AG04450 (cell line): ENCODE measurements at regions not wholly inside any gene's neighbourhood (a gene's known extent, or its start where the extent isn't known, plus 50 kb on each side); places are given as distances from the start of the nearest gene placed in this dataset.

Source experiments
- CTCF ChIA-PET: fragments of 300-600, 350-600 bp; formaldehyde crosslinking; extraction: SDS; loops from one replicate; lab custom pipeline; 2022; ENCODE audit warnings: antibody characterized with exemption, inconsistent platforms; lab: Charles Lee
- POLR2A ChIA-PET: fragments of 350-600 bp; formaldehyde crosslinking; extraction: SDS; loops from one replicate; lab custom pipeline; 2021; ENCODE audit warnings: antibody characterized with exemption, inconsistent platforms; lab: Yijun Ruan, JAX
- DNase-seq: peaks from one replicate; pipeline ENCODE4 v3.0.0-alpha.2; 2011; ENCODE audit warnings: low read depth, low spot score
- H3K27ac ChIP-seq: one replicate; pipeline ENCODE4 v1.5.1; 2012; ENCODE audit warnings: low read depth, low read length, control low read depth
- H3K27me3 ChIP-seq: one replicate; pipeline ENCODE4 v1.6.0; 2012; ENCODE audit warnings: low read length; ENCODE audit not compliant: control insufficient read depth, insufficient read depth
- H3K4me3 ChIP-seq: 2 replicates; pipeline ENCODE4 v1.5.1; 2011; ENCODE audit warnings: mild to moderate bottlenecking, low read depth, low read length, control low read depth
- H3K9me3 ChIP-seq: 2 replicates; pipeline ENCODE4 v1.5.1; 2012; ENCODE audit warnings: low read length; ENCODE audit not compliant: control insufficient read depth, insufficient read depth
- TF ChIP-seq, protein P1 (sequence below): IDR thresholded peaks from 2 replicates; pipeline ENCODE4 v1.5.1; 2011; ENCODE audit warnings: low read depth, low read length, control low read depth, inconsistent platforms

DNA sequence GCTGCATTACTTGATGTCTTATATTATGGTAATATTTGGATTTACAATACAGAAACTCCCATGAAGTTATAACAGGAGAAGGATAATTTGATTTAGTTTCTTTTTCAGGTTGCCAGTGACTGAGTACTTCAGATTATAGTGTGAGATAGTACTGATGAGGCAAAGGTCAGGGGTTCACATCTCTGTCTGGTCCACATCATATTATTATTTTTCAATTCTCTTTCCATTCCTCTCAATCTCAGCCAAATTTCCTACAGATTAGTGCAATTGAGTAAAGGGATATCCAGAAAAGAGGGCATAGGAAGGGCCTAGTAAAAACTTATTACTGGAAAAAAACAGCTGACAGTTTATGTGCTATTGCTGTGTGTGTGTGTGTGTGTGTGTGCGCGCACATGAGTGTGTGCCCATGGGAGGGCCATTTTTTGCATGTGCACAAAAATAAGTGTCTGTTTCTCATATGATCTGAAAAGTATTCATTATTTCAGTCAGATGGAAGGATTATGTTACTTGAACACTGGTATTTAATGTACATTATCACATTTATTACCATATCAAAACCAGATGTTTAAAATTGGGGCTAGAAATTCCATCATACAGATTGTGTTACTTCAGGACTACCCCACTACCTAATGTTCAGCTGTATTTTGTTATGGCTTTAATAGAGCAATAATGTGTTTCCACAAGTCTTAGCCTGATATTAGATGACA is 78.3 kb upstream of the KCNK2 start:
- no peak overlapping the region for H3K4me3 ChIP-seq
- ChIA-PET POLR2A (no interaction called here), CTCF (interaction anchor here (0.5 to 0.6 kb wide), 2 partner anchors 75 to 408 kb away, joined by 3 to 4 read pairs; no protein-coding TSS in a partner anchor)
- TF ChIP-seq, protein P1, sequence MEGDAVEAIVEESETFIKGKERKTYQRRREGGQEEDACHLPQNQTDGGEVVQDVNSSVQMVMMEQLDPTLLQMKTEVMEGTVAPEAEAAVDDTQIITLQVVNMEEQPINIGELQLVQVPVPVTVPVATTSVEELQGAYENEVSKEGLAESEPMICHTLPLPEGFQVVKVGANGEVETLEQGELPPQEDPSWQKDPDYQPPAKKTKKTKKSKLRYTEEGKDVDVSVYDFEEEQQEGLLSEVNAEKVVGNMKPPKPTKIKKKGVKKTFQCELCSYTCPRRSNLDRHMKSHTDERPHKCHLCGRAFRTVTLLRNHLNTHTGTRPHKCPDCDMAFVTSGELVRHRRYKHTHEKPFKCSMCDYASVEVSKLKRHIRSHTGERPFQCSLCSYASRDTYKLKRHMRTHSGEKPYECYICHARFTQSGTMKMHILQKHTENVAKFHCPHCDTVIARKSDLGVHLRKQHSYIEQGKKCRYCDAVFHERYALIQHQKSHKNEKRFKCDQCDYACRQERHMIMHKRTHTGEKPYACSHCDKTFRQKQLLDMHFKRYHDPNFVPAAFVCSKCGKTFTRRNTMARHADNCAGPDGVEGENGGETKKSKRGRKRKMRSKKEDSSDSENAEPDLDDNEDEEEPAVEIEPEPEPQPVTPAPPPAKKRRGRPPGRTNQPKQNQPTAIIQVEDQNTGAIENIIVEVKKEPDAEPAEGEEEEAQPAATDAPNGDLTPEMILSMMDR = no peak
- H3K27ac ChIP-seq = no peak overlapping the region
- no peaks in the 10 kb centered on the region for H3K9me3 ChIP-seq
- no peak for DNase-seq
- no peaks in the 10 kb centered on the region for H3K27me3 ChIP-seq

DNA sequence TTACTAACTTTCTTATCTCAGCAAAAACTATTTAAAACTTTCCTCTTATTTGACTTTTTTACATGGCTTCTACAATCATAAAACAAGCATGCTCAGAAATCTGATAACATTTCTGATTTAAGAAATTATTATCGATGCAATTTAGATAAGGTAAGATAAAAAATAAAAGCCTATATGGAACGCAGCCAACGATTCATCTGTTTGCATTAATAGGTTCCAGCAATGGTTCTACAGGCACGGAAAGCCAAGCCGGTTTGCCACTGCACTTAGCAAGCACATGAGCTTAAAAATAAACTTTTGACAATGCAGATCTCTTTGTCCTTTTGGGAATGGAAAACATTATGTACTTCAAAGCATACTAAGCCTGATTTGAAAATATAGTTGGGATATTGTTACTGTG is 77.5 kb upstream of the KCNK2 start:
- DNase-seq = no peak
- no peak overlapping the region for H3K27ac ChIP-seq
- CTCF ChIA-PET = no interaction called here
- POLR2A ChIA-PET = no interaction called here
- no peak overlapping the region for H3K4me3 ChIP-seq
- H3K27me3 ChIP-seq = no peaks in the 10 kb centered on the region
- TF ChIP-seq, protein P1 = no peak
- no peaks in the 10 kb centered on the region for H3K9me3 ChIP-seq

DNA sequence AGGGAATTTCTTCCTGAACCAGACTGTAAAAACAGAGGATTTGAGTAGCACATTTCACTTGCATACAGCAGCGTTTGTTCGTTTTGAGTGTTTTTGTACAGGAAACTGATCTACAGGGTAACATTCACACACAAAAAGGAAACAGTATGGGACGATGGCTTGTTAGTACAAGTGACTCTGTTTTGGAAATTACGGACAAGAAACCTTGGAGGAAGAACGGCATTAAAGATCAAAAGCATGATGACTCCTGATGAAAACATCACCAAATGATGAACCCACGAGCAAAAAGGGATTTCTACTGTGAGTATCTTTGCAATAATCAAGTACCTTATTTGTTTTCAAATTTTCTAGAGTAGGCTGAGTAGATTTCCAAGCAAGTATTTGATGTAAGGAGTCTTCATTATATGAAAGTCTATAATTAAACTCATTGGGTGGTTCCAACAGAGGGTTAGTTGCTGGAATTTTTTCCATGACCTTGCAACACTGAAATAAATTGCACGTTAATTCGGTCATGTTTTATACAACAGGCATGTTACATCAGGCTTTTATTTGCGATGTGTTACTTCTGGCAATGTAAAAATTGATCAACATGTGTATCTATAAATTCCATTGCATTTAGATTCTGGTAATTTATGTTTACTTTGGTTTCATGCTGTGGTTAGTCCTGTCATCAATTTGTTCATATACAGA is 76.7 kb upstream of the KCNK2 start:
- TF ChIP-seq, protein P1 = no peak
- ChIA-PET POLR2A (no interaction called here), CTCF (no interaction called here)
- Histone ChIP-seq H3K27me3 (no peaks in the 10 kb centered on the region), H3K9me3 (no peaks in the 10 kb centered on the region), H3K4me3 (no peak overlapping the region), H3K27ac (no peak overlapping the region)
- no peak for DNase-seq

DNA sequence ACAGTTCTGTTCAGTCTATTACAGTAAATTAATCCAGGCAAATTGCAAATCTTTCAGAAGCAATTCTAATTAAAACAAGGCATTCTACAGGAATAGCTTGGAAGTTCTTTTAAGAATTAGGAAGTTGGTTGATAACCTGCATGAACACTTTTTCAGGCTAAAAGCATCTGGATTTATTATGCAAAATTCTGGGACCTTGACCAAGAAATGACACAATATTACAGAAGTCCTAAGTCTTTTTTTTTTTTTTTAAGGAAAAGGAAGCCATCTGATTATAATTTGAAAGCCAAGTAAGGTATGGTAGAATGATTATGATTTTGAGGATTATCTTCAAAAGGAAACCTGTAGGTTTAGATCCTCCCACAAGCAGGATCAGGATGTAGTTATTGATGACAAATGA is 74.7 kb upstream of the KCNK2 start:
- POLR2A ChIA-PET = no interaction called here
- Histone ChIP-seq H3K4me3 (no peak overlapping the region), H3K27ac (no peak overlapping the region), H3K9me3 (no peaks in the 10 kb centered on the region), H3K27me3 (no peaks in the 10 kb centered on the region)
- DNase-seq = no peak
- TF ChIP-seq, protein P1 = no peak
- CTCF ChIA-PET = no interaction called here

DNA sequence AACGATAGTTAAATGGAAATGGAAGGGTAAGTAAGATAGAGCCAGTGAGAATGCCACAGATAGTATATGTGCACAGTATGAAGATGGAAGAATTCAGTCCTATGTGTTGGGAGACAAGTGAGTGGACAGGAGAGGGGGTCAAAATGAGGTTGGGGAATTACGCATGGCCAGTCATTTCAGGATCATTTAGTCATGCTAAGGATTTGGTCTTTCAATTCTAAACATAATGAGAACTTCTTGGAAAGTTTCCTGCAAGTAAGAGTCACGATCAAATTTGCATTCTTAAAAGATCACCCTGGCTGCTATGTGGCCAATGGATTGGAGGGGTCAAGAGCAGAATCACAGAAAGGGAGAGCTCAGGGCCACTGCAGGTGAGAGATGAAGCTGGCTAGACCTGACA is 64.0 kb upstream of the KCNK2 start:
- DNase-seq = peak; percentile 60
- Histone ChIP-seq H3K27me3 (no peaks in the 10 kb centered on the region), H3K9me3 (peaks cover 3% of the 10 kb centered on the region; the same call in 1 of the 2 replicates), H3K27ac (no peak overlapping the region), H3K4me3 (no peak overlapping the region)
- ChIA-PET CTCF (no interaction called here), POLR2A (no interaction called here)
- TF ChIP-seq, protein P1 = no peak
